ENCODE measurements at regions not wholly inside any gene's neighbourhood (a gene's known extent, or its start where the extent isn't known, plus 50 kb on each side); places are given as distances from the start of the nearest gene placed in this dataset.

DNA sequence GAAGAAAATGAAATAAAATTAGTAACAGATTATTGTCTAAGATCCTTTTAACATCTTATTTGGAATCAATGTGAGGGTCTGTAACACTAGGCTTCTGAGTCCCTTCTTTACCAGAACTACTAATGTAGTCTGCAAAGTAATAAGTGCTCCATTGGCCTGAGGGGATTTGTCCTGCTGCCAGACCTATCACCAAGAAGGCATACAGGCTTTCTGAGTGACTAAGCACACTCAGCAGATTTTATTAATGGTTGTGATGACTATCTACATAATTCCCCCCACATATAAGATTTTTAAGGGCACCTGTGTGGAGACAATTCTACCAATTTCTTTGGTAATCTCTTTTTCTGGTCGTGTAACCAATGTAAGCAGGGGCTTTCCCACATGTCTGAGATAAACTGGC, 365.0 kb upstream of the FAT3 start:
- TF ChIP-seq, protein P1, sequence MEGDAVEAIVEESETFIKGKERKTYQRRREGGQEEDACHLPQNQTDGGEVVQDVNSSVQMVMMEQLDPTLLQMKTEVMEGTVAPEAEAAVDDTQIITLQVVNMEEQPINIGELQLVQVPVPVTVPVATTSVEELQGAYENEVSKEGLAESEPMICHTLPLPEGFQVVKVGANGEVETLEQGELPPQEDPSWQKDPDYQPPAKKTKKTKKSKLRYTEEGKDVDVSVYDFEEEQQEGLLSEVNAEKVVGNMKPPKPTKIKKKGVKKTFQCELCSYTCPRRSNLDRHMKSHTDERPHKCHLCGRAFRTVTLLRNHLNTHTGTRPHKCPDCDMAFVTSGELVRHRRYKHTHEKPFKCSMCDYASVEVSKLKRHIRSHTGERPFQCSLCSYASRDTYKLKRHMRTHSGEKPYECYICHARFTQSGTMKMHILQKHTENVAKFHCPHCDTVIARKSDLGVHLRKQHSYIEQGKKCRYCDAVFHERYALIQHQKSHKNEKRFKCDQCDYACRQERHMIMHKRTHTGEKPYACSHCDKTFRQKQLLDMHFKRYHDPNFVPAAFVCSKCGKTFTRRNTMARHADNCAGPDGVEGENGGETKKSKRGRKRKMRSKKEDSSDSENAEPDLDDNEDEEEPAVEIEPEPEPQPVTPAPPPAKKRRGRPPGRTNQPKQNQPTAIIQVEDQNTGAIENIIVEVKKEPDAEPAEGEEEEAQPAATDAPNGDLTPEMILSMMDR (IDR thresholded peaks at IDR 0.05; ENCODE audit: low read depth, low read length) = no peak
- no peak for TF ChIP-seq EZH2phosphoT487 (IDR thresholded peaks at IDR 0.05; ENCODE audit: low read depth)
